GM12878 (cell line): ENCODE measurements at regions not wholly inside any gene's neighbourhood (a gene's known extent, or its start where the extent isn't known, plus 50 kb on each side); places are given as distances from the start of the nearest gene placed in this dataset.

Source experiments
- ATAC-seq: fragments of 200-7000 bp; cut with Tn5 transposase; 3 replicates; pipeline ENCODE4 v1.9.1; 2020; ENCODE audit warnings: mild to moderate bottlenecking, moderate library complexity
- BruUV-seq: library from RNA; stranded (reverse); fragments of 400-500 nt; replicated peaks from 2 replicates; lab custom pipeline; 2021; lab: Mats Ljungman, UMichigan
- CTCF ChIA-PET: fragments of 300-600 bp; sonication (Branson Sonifier 250); formaldehyde crosslinking; extraction: SDS; loops from one replicate; lab custom pipeline; 2021; ENCODE audit warnings: inconsistent platforms; lab: Yijun Ruan, JAX
- POLR2A ChIA-PET: fragments of 350-600 bp; formaldehyde crosslinking; extraction: SDS; loops from one replicate; lab custom pipeline; 2021; ENCODE audit warnings: inconsistent platforms; lab: Charles Lee
- RAD21 ChIA-PET: fragments of 300-600 bp; sonication (Branson Sonifier 250); formaldehyde crosslinking; loops from one replicate; lab custom pipeline; 2023; ENCODE audit warnings: antibody characterized with exemption; ENCODE audit not compliant: unreplicated experiment; lab: Charles Lee
- SMC1A ChIA-PET: fragments of 300-600 bp; sonication (Branson Sonifier 250); formaldehyde crosslinking; loops from one replicate; lab custom pipeline; 2023; ENCODE audit not compliant: unreplicated experiment, uncharacterized antibody; lab: Charles Lee
- DNase-seq: peaks from one replicate; pipeline ENCODE4 v3.0.0-alpha.2; 2011; ENCODE audit warnings: low read depth, low spot score
- FAIRE-seq: peaks from 3 replicates; lab custom pipeline; 2011; peaks lifted over from hg19 to GRCh38; lab: Jason Lieb, UNC
- H2AFZ ChIP-seq: 2 replicates; pipeline ENCODE4 v1.6.0; 2011; ENCODE audit warnings: low read depth, low read length, control low read depth; ENCODE audit not compliant: control insufficient read depth
- H3K27ac ChIP-seq: 2 replicates; pipeline ENCODE4 v1.5.1; 2011; ENCODE audit warnings: control low read depth; ENCODE audit not compliant: control insufficient read depth, insufficient read depth
- H3K27me3 ChIP-seq, 2 experiments: replicated peaks in 1 of 2; 2 replicates each; pipeline versions ENCODE4 v1.6.0 to v1.6.1; 2011; ENCODE audit warnings: low read length in 1 of 2; ENCODE audit not compliant: control insufficient read depth in 2 of 2, insufficient read depth in 2 of 2
- H3K36me3 ChIP-seq, 2 experiments: 2 replicates each; pipeline ENCODE4 v1.5.1; 2011; ENCODE audit warnings: low read length in 1 of 2; ENCODE audit not compliant: control insufficient read depth in 2 of 2, insufficient read depth in 2 of 2
- H3K4me1 ChIP-seq: 2 replicates; pipeline ENCODE4 v1.6.1; 2011; ENCODE audit warnings: mild to moderate bottlenecking, low read length, moderate library complexity, mixed read lengths; ENCODE audit not compliant: control insufficient read depth, insufficient read depth
- H3K4me2 ChIP-seq: 2 replicates; pipeline ENCODE4 v1.6.0; 2011; ENCODE audit warnings: control low read depth; ENCODE audit not compliant: control insufficient read depth, insufficient read depth
- H3K4me3 ChIP-seq: fragments of 200-600 bp; sonication (generic); 2 replicates; pipeline ENCODE4 v1.5.1; 2016
- H3K79me2 ChIP-seq: 2 replicates; pipeline ENCODE4 v1.6.0; 2011; ENCODE audit warnings: low read length; ENCODE audit not compliant: control insufficient read depth, insufficient read depth
- H3K9ac ChIP-seq: 2 replicates; pipeline ENCODE4 v1.8.0; 2011; ENCODE audit warnings: low read length, control low read depth, mixed read lengths; ENCODE audit not compliant: control insufficient read depth, insufficient read depth
- H3K9me3 ChIP-seq: replicated peaks from 3 replicates; pipeline ENCODE4 v1.5.1; 2011; ENCODE audit warnings: mild to moderate bottlenecking, low read length; ENCODE audit not compliant: control insufficient read depth, insufficient read depth
- H4K20me1 ChIP-seq: 2 replicates; pipeline ENCODE4 v1.6.0; 2011; ENCODE audit not compliant: control insufficient read depth, insufficient read depth
- CBX5 ChIP-seq: sonication (generic); IDR thresholded peaks from 2 replicates; pipeline ENCODE4 v1.6.1; 2016; ENCODE audit warnings: low read depth, moderate library complexity, mild to moderate bottlenecking, inconsistent platforms
- CHD4 ChIP-seq: fragments of 200-600 bp; sonication (generic); IDR thresholded peaks from 2 replicates; pipeline ENCODE4 v1.6.1; 2016; ENCODE audit warnings: mild to moderate bottlenecking
- GABPA ChIP-seq: IDR thresholded peaks from 2 replicates; pipeline ENCODE4 v1.6.1; 2014; ENCODE audit warnings: antibody characterized with exemption, low read depth, mild to moderate bottlenecking, inconsistent platforms
- MXI1 ChIP-seq: fragments of 150-350 bp; IDR thresholded peaks from 2 replicates; pipeline ENCODE4 v1.6.1; 2011; ENCODE audit warnings: low read depth, mild to moderate bottlenecking, inconsistent platforms, low read length, improper control_type of control experiment
- RBBP5 ChIP-seq: fragments of 200-600 bp; sonication (generic); conservative IDR thresholded peaks from 2 replicates; pipeline ENCODE4 v1.6.1; 2016
- REST ChIP-seq: IDR thresholded peaks from 2 replicates; pipeline ENCODE4 v1.6.1; 2012; ENCODE audit warnings: mild to moderate bottlenecking, low read depth, low read length
- USF1 ChIP-seq: IDR thresholded peaks from 2 replicates; pipeline ENCODE4 v1.6.1; 2011; ENCODE audit warnings: borderline replicate concordance, low read depth, mild to moderate bottlenecking, moderate library complexity, mixed read lengths, low read length; ENCODE audit not compliant: insufficient read depth; ENCODE audit errors: extremely low read length
- YY1 ChIP-seq: IDR thresholded peaks from 2 replicates; pipeline ENCODE4 v1.6.1; 2011; ENCODE audit warnings: low read depth, mild to moderate bottlenecking, low read length
- WGBS: methylation state at CpG from one replicate; pipeline ENCODE4 v1.1.6; 2016; ENCODE audit warnings: low lambda C conversion rate; ENCODE audit not compliant: insufficient replicate concordance, insufficient coverage; ENCODE audit errors: missing lambda C conversion rate; 5-methylcytosine and 5-hydroxymethylcytosine counted together
- in situ Hi-C: fragments of 300-500 bp; cut with MboI; formaldehyde crosslinking; loops from 9 replicates; pipeline ENCODE4 v1.14.3; 2018; ENCODE audit warnings: mixed read lengths
- intact Hi-C: fragments of 100-400 bp; cut with micrococcal nuclease; formaldehyde crosslinking; loops from one replicate; pipeline ENCODE4 v1.14.2; 2022; ENCODE audit not compliant: unreplicated experiment

- Histone ChIP-seq H2AFZ (no peak overlapping the region), H4K20me1 (no peaks in the 10 kb centered on the region), H3K4me1 (no peaks in the 10 kb centered on the region), H3K9ac (no peak overlapping the region), H3K4me3 (no peak overlapping the region), H3K27me3 (no peaks in the 10 kb centered on the region), H3K9me3 (no peaks in the 10 kb centered on the region), H3K27ac (no peak overlapping the region), H3K4me2 (no peak overlapping the region), H3K36me3 (no peaks in the 10 kb centered on the region), H3K79me2 (no peaks in the 10 kb centered on the region)
- 10% methylated on average over 2 of the region's 2 CpGs for WGBS
- ChIA-PET SMC1A (interaction anchor here (0.5 kb wide), 1 partner anchor 285 kb away, joined by 3 read pairs; no protein-coding TSS in a partner anchor), POLR2A (no interaction called here), CTCF (no interaction called here), RAD21 (no interaction called here)
- no peak for TF ChIP-seq CBX5
- TF ChIP-seq CHD4, result no peak
- TF ChIP-seq USF1, result no peak
- no peak for TF ChIP-seq YY1
- TF ChIP-seq GABPA, result no peak
- in situ Hi-C loops, result no loop called here
- no TSS peak for BruUV-seq
- intact Hi-C loops, result no loop called here
- no peak for DNase-seq
- no peak for FAIRE-seq
- no peak for ATAC-seq
Observed at GRCh38 chr1:209387969-209388329, 195.6 kb upstream of the CAMK1G start.

- Histone ChIP-seq H3K36me3 (no peaks in the 10 kb centered on the region), H3K4me1 (no peaks in the 10 kb centered on the region), H3K79me2 (no peaks in the 10 kb centered on the region), H3K9ac (no peak overlapping the region), H3K27me3 (no peaks in the 10 kb centered on the region), H3K9me3 (no peaks in the 10 kb centered on the region), H4K20me1 (no peaks in the 10 kb centered on the region), H3K27ac (no peak overlapping the region), H3K4me3 (no peak overlapping the region), H2AFZ (no peak overlapping the region), H3K4me2 (no peak overlapping the region)
- POLR2A ChIA-PET, result no interaction called here
- in situ Hi-C loops (no loop called here), intact Hi-C loops (no loop called here)
- FAIRE-seq (no peak), ATAC-seq (no peak), DNase-seq (no peak)
- RAD21 ChIA-PET, result no interaction called here
- BruUV-seq, result no TSS peak
- no peak for TF ChIP-seq REST
- TF ChIP-seq MXI1, result no peak
- no peak for TF ChIP-seq RBBP5
- CTCF ChIA-PET, result no interaction called here
- 0% methylated on average over 1 of the region's 1 CpG for WGBS
- SMC1A ChIA-PET, result interaction anchor here (0.5 kb wide), 1 partner anchor 285 kb away, joined by 3 read pairs; no protein-coding TSS in a partner anchor
Observed at GRCh38 chr1:209388358-209388757, 195.2 kb upstream of the CAMK1G start.
